PC-9 (cell line): ENCODE measurements at regions not wholly inside any gene's neighbourhood (a gene's known extent, or its start where the extent isn't known, plus 50 kb on each side); places are given as distances from the start of the nearest gene placed in this dataset.

Experiments
- CTCF ChIP-seq: fragments of 200-600 bp; sonication (generic); conservative IDR thresholded peaks from 2 replicates; pipeline ENCODE4 v1.6.1; 2017; ENCODE audit warnings: mixed run types, antibody characterized with exemption, mild to moderate bottlenecking, moderate library complexity
- EZH2 ChIP-seq: fragments of 200-600 bp; sonication (generic); IDR thresholded peaks from 2 replicates; pipeline ENCODE4 v1.8.0; 2017; ENCODE audit warnings: antibody characterized with exemption, low read depth

- TF ChIP-seq CTCF (no peak), EZH2 (no peak)
These were observed 447.4 kb downstream of the AEBP2 start for GRCh38 chr12:19886639-19887064.
